ENCODE measurements at regions not wholly inside any gene's neighbourhood (a gene's known extent, or its start where the extent isn't known, plus 50 kb on each side); places are given as distances from the start of the nearest gene placed in this dataset.

DNA sequence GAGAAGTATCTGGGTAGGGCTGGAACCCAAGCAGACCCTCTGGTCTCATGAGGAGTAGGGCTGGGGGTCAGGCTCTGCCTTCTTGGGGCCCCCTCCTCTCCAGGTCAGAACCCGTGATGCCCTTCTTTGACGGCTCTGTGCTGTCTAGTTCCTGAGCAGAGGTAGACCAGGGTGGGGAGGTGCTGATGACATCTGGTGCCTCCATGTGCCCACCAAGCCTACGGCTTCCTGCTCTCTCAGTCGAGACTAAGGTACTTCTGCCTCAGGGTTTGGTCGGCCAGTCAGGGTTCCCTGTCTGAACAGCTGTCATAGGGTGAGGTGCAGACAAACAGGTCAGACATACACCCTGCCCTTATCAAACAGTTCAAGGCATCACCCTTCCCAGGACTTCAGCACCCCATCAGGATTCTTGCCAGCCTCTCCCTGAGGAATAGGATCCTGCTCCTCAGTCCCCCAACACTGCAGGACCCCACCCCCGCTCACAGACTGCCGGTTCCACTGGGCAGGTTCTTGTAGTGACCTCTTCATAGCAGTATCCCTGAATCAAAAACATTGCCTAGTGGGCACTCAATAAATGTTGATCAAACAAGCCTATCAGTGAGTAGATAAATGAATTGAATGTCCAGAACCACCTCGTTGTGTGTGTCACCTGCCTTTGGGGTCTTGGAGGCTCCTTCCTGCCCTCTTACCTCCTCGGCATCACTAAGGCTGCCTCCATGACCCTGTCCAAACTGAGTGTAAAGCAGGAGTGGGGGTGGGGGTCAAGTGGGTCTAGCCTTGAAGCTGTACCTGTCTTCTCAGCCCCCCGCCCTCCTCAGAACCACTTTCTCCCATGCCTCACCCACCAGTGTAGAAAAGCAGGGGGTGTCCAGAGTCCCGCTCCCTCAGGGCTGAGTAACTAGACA is 158.2 kb downstream of the BUD13 start:
- in situ Hi-C loops (cut with MboI; ENCODE audit: low pct_unique_long_range_greater_than_20kb, low sequenced_read_pairs, unreplicated experiment) = no loop called here
- DNase-seq (ENCODE audit: low spot score) = no peak
- TF ChIP-seq, protein P1, sequence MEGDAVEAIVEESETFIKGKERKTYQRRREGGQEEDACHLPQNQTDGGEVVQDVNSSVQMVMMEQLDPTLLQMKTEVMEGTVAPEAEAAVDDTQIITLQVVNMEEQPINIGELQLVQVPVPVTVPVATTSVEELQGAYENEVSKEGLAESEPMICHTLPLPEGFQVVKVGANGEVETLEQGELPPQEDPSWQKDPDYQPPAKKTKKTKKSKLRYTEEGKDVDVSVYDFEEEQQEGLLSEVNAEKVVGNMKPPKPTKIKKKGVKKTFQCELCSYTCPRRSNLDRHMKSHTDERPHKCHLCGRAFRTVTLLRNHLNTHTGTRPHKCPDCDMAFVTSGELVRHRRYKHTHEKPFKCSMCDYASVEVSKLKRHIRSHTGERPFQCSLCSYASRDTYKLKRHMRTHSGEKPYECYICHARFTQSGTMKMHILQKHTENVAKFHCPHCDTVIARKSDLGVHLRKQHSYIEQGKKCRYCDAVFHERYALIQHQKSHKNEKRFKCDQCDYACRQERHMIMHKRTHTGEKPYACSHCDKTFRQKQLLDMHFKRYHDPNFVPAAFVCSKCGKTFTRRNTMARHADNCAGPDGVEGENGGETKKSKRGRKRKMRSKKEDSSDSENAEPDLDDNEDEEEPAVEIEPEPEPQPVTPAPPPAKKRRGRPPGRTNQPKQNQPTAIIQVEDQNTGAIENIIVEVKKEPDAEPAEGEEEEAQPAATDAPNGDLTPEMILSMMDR (IDR thresholded peaks at IDR 0.05; ENCODE audit: extremely low read depth, insufficient read depth, missing control alignments) = no peak

DNA sequence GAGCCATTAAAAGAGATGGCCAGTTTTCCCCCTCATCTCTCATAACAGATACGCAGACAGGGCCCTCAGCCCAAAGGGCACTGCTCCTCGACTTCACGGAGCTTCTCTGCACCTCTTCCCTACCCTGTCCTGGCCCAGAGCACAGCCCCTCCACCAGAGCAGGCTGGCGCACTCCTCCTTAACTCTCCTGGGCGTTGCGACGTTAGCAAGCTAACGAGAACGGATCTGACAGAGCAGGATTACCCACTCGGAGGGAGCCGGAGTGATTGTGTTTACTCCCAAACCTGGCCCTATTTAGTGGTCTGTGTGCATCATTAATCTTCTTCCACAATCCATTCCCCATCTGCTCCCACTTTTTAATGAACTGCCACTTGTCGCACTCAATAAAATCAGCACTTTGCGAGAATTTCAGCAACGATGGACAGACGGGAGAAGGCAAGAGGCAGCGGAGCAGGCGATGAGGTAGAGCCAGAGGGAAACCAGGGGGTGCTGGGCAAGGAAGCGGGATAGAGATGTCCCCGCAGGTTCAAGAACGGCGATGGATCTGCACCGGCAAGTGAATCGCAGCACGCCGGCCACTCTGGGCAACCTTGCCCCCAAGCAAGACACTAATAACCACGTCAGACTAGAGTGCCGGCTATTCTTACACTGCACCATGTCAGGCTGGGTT is 159.4 kb downstream of the BUD13 start:
- TF ChIP-seq, protein P1 (IDR thresholded peaks at IDR 0.05; ENCODE audit: extremely low read depth, insufficient read depth, missing control alignments) = no peak
- no peak for DNase-seq (ENCODE audit: low spot score)
- in situ Hi-C loops (cut with MboI; ENCODE audit: low pct_unique_long_range_greater_than_20kb, low sequenced_read_pairs, unreplicated experiment) = no loop called here

DNA sequence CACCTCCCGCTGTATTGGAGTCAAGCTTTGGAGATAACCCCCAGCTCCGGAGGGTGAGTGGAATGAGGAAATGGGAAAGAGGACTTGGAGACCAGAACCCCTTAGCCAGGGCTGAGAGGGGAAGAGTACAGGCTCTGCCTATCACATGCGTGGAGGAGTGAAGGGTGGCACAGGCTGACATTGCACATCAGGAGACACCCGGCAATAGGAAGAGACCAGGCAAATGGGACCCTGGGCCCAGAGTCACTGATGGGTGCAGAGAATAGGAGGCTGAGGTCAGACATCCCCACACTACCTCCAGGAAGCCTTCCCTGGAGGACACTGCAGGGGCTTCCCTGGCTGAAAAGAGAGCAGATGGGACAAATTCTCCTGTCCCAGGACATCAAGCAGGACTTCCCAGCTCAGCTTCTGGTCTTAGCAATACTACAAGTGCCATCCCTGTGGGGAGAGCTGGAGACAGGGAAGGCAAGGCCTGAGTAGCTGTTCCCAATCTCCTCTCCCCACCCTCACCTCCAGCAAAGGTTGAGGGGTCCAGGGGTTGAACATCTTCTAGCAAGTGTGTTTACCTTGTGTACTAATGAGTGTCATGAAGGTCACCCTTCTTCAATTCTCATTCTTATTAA is 160.7 kb downstream of the BUD13 start:
- TF ChIP-seq, protein P1 (IDR thresholded peaks at IDR 0.05; ENCODE audit: extremely low read depth, insufficient read depth, missing control alignments) = no peak
- DNase-seq (ENCODE audit: low spot score) = no peak
- in situ Hi-C loops (cut with MboI; ENCODE audit: low pct_unique_long_range_greater_than_20kb, low sequenced_read_pairs, unreplicated experiment) = no loop called here

DNA sequence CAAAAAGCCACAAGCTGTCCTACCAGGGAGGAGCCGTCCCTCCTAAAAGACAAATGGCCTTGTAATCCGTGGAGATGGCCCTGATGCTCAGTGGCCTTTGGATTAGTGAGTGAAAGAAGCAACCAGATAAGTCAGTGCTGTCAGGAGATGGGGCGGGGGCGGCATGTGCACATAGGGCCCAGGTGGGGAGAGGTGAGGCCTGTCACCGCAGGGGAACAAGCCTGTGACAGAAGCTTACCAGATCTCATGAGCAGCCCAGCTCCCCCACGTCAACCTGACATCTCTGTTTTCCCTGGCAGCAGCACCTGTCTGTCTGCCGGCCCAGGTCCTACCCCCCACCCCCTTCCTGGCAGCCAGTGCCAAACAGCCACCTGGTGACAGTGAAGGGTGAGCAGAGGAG is 162.6 kb downstream of the BUD13 start:
- in situ Hi-C loops (cut with MboI; ENCODE audit: low pct_unique_long_range_greater_than_20kb, low sequenced_read_pairs, unreplicated experiment) = no loop called here
- no peak for DNase-seq (ENCODE audit: low spot score)
- TF ChIP-seq, protein P1 (IDR thresholded peaks at IDR 0.05; ENCODE audit: extremely low read depth, insufficient read depth, missing control alignments) = no peak

DNA sequence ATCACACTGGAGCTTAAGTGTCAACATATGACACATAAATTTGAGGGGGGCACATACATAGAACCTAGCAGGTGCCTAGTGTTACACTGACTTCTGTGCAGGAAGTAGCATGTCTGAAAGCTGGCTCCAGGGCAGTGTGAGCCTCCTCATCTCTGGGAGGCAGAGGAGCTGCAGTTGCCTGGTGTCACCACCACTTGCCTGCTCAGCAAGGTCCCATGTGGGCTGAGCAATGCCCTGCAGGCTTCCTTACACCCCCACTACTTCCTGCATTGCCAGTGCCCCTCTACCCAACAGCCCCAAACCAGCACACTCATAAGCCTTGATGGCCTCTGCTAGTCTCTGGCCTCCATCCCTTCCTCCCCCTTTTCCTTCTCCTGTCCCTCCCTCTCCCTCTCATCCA is 165.8 kb downstream of the BUD13 start:
- DNase-seq (ENCODE audit: low spot score) = no peak
- TF ChIP-seq, protein P1 (IDR thresholded peaks at IDR 0.05; ENCODE audit: extremely low read depth, insufficient read depth, missing control alignments) = no peak
- in situ Hi-C loops (cut with MboI; ENCODE audit: low pct_unique_long_range_greater_than_20kb, low sequenced_read_pairs, unreplicated experiment) = no loop called here

DNA sequence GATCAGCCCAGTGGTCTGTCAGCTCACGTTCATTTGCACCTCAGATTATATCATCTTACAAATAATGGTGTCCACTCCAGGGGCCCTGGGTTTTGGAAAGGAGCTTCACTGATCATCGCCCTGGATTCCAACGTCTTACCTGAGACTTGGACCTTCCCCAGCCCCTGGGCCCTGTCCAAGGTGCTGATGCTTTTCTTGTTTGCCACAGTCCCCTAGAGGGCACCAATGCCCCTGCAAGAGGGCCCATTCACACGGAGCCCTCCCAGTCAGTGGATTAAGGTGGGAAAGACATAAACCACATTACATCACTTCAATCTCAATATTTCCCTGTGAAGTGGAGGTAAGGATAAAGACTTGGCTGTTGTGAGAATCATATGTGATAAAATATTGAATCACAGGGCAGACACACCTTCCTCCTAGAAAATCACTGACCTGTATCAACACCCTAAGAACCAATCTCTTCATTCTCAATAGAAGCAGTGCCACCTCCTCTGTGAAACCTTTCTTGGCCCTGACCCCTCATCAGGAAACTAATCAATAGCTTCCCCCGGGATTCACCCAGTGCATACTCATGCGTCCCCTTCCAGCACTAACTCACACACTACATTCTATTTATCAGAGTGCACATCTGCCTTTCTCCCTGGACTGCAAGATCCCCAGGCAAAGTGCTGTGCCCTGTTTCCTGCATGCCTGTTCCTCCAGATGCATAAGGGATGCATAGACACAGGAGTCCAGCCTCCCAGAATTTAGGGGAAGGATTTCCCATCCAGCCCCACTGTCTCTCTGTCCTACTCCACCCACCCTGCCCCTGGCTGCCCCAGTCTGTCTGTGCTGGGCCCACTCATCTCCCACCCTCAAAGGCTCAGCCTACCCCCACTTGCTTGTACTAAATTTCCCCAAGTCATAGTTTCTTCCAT is 167.0 kb downstream of the BUD13 start:
- in situ Hi-C loops (cut with MboI; ENCODE audit: low pct_unique_long_range_greater_than_20kb, low sequenced_read_pairs, unreplicated experiment) = no loop called here
- peak; percentile 47 for DNase-seq (ENCODE audit: low spot score)
- TF ChIP-seq, protein P1 (IDR thresholded peaks at IDR 0.05; ENCODE audit: extremely low read depth, insufficient read depth, missing control alignments) = peak; percentile 44

Data from GM13977 (cell line).